Neural progenitor cell (in vitro differentiated cells): ENCODE measurements at regions not wholly inside any gene's neighbourhood (a gene's known extent, or its start where the extent isn't known, plus 50 kb on each side); places are given as distances from the start of the nearest gene placed in this dataset.
"Not testable (repeated sequence)": the region's sequence is repeated elsewhere in the genome, so short reads cannot be mapped to it uniquely, and the experiment has no call there.

Experiments used
- EZH2 ChIP-seq: fragments of 200-600 bp; sonication (generic); IDR thresholded peaks from 2 replicates; pipeline ENCODE4 v1.6.1; 2017; ENCODE audit warnings: antibody characterized with exemption, mild to moderate bottlenecking, moderate library complexity
- EZH2phosphoT487 ChIP-seq: fragments of 200-600 bp; sonication (generic); IDR thresholded peaks from 2 replicates; pipeline ENCODE4 v1.6.1; 2017; ENCODE audit warnings: antibody characterized with exemption
- TF ChIP-seq, protein P1 (sequence below): fragments of 200-600 bp; sonication (generic); IDR thresholded peaks from 2 replicates; pipeline ENCODE4 v1.5.1; 2017; ENCODE audit warnings: antibody characterized with exemption, mild to moderate bottlenecking

GRCh38 chr2:87440650-87441049 lies 307.2 kb upstream of the PLGLB2 start:
- TF ChIP-seq, protein P1, sequence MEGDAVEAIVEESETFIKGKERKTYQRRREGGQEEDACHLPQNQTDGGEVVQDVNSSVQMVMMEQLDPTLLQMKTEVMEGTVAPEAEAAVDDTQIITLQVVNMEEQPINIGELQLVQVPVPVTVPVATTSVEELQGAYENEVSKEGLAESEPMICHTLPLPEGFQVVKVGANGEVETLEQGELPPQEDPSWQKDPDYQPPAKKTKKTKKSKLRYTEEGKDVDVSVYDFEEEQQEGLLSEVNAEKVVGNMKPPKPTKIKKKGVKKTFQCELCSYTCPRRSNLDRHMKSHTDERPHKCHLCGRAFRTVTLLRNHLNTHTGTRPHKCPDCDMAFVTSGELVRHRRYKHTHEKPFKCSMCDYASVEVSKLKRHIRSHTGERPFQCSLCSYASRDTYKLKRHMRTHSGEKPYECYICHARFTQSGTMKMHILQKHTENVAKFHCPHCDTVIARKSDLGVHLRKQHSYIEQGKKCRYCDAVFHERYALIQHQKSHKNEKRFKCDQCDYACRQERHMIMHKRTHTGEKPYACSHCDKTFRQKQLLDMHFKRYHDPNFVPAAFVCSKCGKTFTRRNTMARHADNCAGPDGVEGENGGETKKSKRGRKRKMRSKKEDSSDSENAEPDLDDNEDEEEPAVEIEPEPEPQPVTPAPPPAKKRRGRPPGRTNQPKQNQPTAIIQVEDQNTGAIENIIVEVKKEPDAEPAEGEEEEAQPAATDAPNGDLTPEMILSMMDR: not testable (repeated sequence)
- not testable (repeated sequence) for TF ChIP-seq EZH2phosphoT487, EZH2
